ENCODE measurements at regions not wholly inside any gene's neighbourhood (a gene's known extent, or its start where the extent isn't known, plus 50 kb on each side); places are given as distances from the start of the nearest gene placed in this dataset.

- no peak for TF ChIP-seq GATA2 (IDR thresholded peaks at IDR 0.05; ENCODE audit: low read depth, low read length)
- TF ChIP-seq GATA3 (IDR thresholded peaks at IDR 0.05; ENCODE audit: low read depth, low read length) = no peak
Measured at GRCh38 chr15:66921319-66921915, 144.0 kb upstream of the SMAD3 start.
